ENCODE measurements at regions not wholly inside any gene's neighbourhood (a gene's known extent, or its start where the extent isn't known, plus 50 kb on each side); places are given as distances from the start of the nearest gene placed in this dataset.

GRCh38 chr13:58977085-58977484 lies 1186.6 kb downstream of the DIAPH3 start:
- TF ChIP-seq EP300 (IDR thresholded peaks at IDR 0.05) (no peak), CTCF (IDR thresholded peaks at IDR 0.05) (no peak), POLR2A (IDR thresholded peaks at IDR 0.05) (no peak), POLR2AphosphoS5 (IDR thresholded peaks at IDR 0.05) (no peak)

GRCh38 chr13:58978331-58978730 lies 1185.4 kb downstream of the DIAPH3 start:
- no peak overlapping the region for H3K4me3 ChIP-seq
- H3K9me3 ChIP-seq = peaks cover 0 to 9% (median 0%) of the 10 kb centered on the region in 3 donors
- no peak overlapping the region for H3K27ac ChIP-seq
- no peaks in the 10 kb centered on the region for H3K4me1 ChIP-seq
- no peak for ATAC-seq
- WGBS, 2 donors (ENCODE audit: low coverage in 1 of 2) = 33 to 67% methylated on average over 1 of the region's 1 CpG
- H3K27me3 ChIP-seq = no peaks in the 10 kb centered on the region
- H3K36me3 ChIP-seq = no peaks in the 10 kb centered on the region
- TF ChIP-seq CTCF (IDR thresholded peaks at IDR 0.05) (no peak), EP300 (IDR thresholded peaks at IDR 0.05) (no peak), POLR2AphosphoS5 (IDR thresholded peaks at IDR 0.05) (no peak), POLR2A (IDR thresholded peaks at IDR 0.05) (no peak)

More at GRCh38 chr13:58977085-58977484, 1186.6 kb downstream of the DIAPH3 start:
- Histone ChIP-seq H3K36me3 (no peaks in the 10 kb centered on the region), H3K4me1 (no peaks in the 10 kb centered on the region), H3K27me3 (no peaks in the 10 kb centered on the region), H3K9me3 (no peaks in the 10 kb centered on the region), H3K4me3 (no peak overlapping the region), H3K27ac (no peak overlapping the region)
- no peak for ATAC-seq
- WGBS, 2 donors (ENCODE audit: low coverage in 1 of 2) = 44 to 94% methylated on average over 1 to 6 of the region's 6 CpGs

GRCh38 chr13:58979851-58980250 lies 1183.9 kb downstream of the DIAPH3 start:
- TF ChIP-seq POLR2A (IDR thresholded peaks at IDR 0.05) = no peak
- no peak for TF ChIP-seq EP300 (IDR thresholded peaks at IDR 0.05)
- no peak for TF ChIP-seq CTCF (IDR thresholded peaks at IDR 0.05)
- TF ChIP-seq POLR2AphosphoS5 (IDR thresholded peaks at IDR 0.05) = no peak
- no peaks in the 10 kb centered on the region for H3K27me3 ChIP-seq
- 71 to 86% methylated on average over 2 of the region's 2 CpGs for WGBS, 2 donors (ENCODE audit: low coverage in 1 of 2)
- H3K4me1 ChIP-seq = no peaks in the 10 kb centered on the region
- ATAC-seq = no peak
- no peaks in the 10 kb centered on the region for H3K36me3 ChIP-seq
- H3K9me3 ChIP-seq = peaks cover 0 to 17% (median 0%) of the 10 kb centered on the region in 3 donors
- no peak overlapping the region for H3K27ac ChIP-seq
- no peak overlapping the region for H3K4me3 ChIP-seq

- no peak overlapping the region for H3K4me3 ChIP-seq
- TF ChIP-seq EP300 (IDR thresholded peaks at IDR 0.05) (no peak), POLR2A (IDR thresholded peaks at IDR 0.05) (no peak), CTCF (IDR thresholded peaks at IDR 0.05) (no peak), POLR2AphosphoS5 (IDR thresholded peaks at IDR 0.05) (no peak)
- no peaks in the 10 kb centered on the region for H3K4me1 ChIP-seq
- no peaks in the 10 kb centered on the region for H3K36me3 ChIP-seq
- H3K27ac ChIP-seq = no peak overlapping the region
- H3K9me3 ChIP-seq = peaks cover 0 to 17% (median 0%) of the 10 kb centered on the region in 3 donors
- WGBS, 2 donors (ENCODE audit: low coverage in 1 of 2) = 64 to 86% methylated on average over 2 to 3 of the region's 3 CpGs
- ATAC-seq = no peak
- H3K27me3 ChIP-seq = no peaks in the 10 kb centered on the region
These were observed 1177.9 kb downstream of the DIAPH3 start for GRCh38 chr13:58985845-58986244.

GRCh38 chr13:58989556-58989955 lies 1174.2 kb downstream of the DIAPH3 start:
- Histone ChIP-seq H3K27me3 (no peaks in the 10 kb centered on the region), H3K4me1 (no peaks in the 10 kb centered on the region), H3K36me3 (no peaks in the 10 kb centered on the region), H3K27ac (no peak overlapping the region), H3K4me3 (no peak overlapping the region), H3K9me3 (no peaks in the 10 kb centered on the region)
- WGBS, 2 donors (ENCODE audit: low coverage in 1 of 2) = 57 to 75% methylated on average over 1 of the region's 1 CpG
- no peak for ATAC-seq
- no peak for TF ChIP-seq POLR2AphosphoS5 (IDR thresholded peaks at IDR 0.05)
- no peak for TF ChIP-seq EP300 (IDR thresholded peaks at IDR 0.05)
- no peak for TF ChIP-seq POLR2A (IDR thresholded peaks at IDR 0.05)
- TF ChIP-seq CTCF (IDR thresholded peaks at IDR 0.05) = no peak

Data from gastroesophageal sphincter (tissue), 4 donors.